GM12891 (cell line): ENCODE measurements at regions not wholly inside any gene's neighbourhood (a gene's known extent, or its start where the extent isn't known, plus 50 kb on each side); places are given as distances from the start of the nearest gene placed in this dataset.

Source experiments
- POLR2A ChIP-seq: IDR thresholded peaks from 2 replicates; pipeline ENCODE4 v1.6.1; 2011; ENCODE audit warnings: low read depth, low read length, control low read depth
- POLR2AphosphoS5 ChIP-seq: IDR thresholded peaks from 2 replicates; pipeline ENCODE4 v1.6.1; 2011; ENCODE audit warnings: low read depth, low read length, control low read depth

DNA sequence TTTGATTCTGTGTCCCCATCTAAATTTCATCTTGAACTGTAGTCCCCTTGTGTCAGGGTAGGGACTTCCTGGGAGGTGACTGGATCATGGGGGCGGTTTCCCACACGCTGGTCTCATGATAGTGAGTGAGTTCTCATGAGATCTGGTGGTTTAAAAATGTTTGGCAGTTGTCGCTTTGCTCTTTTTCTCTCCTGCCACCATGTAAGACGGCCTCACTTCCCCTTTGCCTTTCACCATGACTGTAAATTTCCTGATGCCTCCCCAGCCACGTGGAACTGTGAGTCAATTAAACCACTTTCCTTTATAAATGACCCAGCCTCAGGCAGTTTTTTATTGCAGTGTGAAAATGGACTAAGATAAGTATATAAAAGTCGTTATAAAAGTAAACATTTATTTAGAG lies 80.5 kb upstream of the SGK1 start:
- TF ChIP-seq POLR2A: no peak
- TF ChIP-seq POLR2AphosphoS5: no peak
